ENCODE measurements at regions not wholly inside any gene's neighbourhood (a gene's known extent, or its start where the extent isn't known, plus 50 kb on each side); places are given as distances from the start of the nearest gene placed in this dataset.
"Not testable (repeated sequence)": the region's sequence is repeated elsewhere in the genome, so short reads cannot be mapped to it uniquely, and the experiment has no call there.

DNA sequence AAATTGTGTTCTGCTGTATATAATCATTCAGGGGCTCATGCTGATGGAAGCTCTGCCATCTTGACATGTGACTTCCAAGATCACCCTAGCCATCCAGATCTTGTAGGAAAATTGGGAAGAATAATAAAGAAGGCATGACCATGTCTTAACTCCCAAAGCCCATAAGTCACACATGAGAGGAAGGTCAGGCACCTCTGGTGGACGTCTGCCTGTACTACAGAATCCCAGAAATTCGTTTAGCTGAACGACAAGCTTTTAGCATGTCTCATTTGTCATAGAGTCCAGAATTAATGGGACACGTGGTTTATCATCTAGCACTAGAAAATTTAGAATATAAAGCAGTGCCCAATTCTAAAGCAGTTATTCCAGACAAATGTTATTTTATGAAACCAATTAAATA lies 212.7 kb downstream of the CENPC start:
- DNase-seq (ENCODE audit: low spot score) = peak; percentile 10

DNA sequence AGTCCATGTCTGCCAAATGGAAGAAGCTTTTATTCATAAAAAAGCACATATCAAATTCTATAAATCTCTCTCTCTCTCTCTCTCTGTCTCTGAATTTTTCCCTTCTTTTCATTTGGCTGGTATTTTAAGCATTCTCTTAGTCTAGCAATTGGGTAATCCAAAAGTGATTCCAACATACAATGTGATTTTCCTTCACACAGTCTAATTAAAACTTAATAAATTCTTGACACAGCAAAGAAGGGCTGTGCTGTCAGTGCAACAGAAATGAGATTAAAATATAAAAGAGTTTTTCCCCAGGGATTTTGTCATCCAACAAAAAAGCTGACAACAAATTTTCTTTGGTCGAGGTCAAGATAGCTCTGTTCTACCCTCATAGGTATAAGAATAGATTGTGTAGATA lies 216.9 kb downstream of the CENPC start:
- no peak for DNase-seq (ENCODE audit: low spot score)

DNA sequence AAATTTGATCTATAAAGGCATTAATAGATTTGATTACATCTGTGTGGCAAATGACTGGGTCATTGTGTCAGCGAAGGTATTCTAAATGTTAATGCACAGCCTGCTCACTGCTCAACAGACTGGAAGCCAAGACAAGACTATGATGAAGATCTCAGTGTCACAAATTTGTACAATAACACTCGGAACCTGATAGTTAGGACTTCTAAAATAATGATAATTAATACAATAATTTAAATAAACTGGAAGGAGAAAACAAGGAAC lies 217.4 kb downstream of the CENPC start:
- DNase-seq (ENCODE audit: low spot score) = no peak

DNA sequence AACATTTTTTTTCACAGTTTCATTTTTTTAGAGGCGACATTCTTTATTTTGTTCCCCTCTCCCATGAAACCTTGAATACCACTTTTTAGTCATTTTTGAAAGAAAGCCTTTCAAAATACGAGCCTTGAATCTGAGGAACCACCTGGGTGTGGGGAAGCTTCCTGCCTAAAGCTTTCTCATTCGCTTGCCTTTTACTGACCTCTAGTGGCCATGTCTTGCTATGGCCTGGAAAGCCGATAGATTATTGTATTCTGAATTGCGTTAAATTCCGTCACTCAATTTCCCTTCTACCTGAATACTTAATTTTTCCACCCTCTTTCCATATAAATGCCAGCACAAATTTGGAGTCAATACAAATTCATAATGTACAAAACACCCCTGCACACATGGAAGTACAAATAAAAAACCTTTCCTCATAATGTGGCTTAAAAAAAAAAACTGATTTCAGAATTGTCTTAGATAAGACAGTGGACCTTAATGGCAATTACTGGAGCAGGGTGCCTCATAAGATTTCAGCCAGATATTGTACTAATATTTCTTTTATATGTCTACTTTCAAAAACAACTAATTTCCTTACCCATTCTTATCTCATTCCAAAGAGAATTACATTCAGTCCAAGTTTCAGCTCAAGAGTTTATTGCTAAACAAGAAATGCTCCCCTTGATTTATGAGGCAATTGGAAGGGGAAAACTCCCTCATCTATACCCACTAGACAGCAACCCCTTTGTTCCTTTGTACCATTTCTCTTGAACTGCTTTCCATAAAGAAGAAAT lies 217.9 kb downstream of the CENPC start:
- DNase-seq (ENCODE audit: low spot score) = peak; percentile 38

DNA sequence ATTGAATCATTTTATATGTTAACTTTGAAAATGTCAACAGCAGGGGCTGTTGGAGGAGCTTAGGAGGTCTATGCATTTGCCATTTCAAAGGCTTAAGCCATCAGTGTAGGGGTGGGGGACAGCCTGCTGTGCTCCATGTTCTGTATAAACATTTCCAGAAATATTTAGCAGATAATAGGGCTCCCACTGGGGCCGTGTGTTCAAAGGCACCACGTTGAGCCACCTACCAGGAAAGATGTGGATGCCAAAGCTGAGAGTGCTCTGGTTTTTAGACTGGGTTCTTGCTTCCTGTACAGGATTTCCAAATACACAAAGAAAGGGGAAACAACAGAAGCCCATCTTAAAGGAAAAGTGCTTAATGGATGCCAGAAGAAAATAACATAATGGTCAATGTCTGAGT lies 219.5 kb downstream of the CENPC start:
- DNase-seq (ENCODE audit: low spot score) = no peak

DNA sequence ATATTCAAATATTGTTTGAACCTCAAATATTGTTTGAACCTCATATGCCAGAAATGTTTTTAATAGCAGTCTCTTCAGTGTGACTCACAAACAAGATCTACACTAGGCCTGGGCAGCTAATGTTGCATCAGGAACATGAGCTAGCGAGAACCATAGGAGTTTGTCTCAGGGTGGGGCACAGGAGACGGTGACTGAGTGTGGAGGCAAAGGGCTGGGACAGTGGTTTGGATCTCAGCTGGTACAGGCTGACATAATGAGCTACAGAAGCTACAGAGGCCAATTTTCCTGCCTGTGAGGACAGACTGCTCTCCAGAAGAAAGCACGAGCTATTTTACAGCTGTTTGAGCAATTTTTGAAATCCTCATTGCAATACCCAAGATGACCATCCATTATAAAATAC lies 224.7 kb downstream of the CENPC start:
- no peak for DNase-seq (ENCODE audit: low spot score)

DNA sequence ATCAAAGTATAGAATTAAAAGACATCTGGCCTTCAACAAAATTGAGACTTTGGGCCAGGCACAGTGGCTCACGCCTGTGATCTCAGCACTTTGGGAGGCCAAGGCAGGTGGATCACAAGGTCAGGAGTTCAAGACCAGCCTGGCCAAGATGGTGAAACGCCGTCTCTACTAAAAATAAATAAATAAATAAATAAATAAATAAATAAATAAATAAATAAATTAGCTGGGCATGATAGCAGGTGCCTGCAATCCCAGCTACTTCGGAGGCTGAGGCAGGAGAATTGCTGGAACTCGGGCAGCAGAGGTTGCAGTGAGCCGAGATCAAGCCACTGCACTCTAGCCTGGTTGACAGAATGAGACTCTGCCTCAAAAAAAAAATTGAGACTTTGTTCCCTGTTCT lies 225.7 kb downstream of the CENPC start:
- not testable (repeated sequence) for DNase-seq (ENCODE audit: low spot score)

DNA sequence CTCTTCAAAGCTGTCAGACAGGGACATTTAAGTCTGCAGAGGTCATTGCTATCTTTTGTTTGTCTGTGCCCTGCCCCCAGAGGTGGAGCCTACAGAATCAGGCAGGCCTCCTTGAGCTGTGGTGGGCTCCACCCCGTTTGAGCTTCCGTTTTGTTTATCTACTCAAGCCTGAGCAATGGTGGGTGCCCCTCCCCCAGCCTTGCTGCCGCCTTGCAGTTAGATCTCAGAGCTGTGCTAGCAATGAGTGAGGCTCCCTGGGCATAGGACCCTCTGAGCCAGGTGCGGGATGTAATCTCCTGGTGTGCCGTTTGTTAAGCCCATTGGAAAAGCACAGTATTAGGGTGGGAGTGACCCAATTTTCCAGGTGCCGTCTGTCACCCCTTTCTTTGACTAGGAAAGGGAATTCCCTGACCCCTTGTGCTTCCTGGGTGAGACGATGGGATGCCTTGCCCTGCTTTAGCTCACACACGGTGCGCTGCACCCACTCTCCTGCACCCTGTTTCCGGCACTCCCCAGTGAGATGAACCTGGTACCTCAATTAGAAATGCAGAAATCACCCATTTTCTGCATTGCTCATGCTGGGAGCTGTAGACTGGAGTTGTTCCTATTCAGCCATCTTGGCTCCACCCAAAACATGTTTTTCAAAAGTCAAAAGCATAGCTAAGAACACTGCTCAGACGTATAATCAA lies 244.7 kb downstream of the CENPC start:
- DNase-seq (ENCODE audit: low spot score) = not testable (repeated sequence)

DNA sequence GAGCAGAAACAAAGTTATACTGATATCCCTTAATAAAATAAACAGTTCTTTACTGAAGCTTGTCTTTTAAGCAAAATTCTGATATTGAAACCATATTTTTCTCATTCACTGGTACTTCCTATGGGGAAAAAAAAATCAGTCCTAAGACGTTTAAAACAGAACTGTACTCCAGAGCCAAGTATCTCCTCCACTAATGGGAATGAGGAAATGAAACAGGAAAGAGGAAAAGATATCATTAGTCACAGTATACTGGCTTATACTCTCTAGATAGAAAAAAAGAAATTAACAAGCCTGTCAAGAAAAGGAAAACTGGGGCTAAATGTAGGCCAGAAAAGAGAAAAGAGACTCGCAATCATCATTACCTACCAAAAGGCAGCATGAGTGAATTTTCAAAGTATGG lies 252.7 kb downstream of the CENPC start:
- no peak for DNase-seq (ENCODE audit: low spot score)

DNA sequence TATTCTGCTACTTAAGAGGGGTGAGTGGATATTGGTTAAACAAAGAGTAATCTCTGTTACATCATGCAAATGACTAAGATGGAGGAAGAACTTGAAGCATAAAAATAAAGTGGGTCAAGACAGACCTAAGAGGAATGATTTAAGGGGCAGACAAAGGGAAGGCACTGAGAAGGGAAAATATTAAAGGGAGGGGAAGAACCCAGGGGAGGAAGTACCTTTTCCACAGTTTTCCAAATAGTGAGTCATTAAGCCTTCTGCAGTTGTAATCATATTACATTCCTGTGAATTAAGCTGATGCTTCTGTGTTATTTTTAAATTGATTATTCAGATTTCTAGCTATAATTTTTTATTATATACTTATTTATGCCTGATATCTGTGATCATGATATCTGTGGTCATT lies 253.3 kb downstream of the CENPC start:
- DNase-seq (ENCODE audit: low spot score) = no peak

DNA sequence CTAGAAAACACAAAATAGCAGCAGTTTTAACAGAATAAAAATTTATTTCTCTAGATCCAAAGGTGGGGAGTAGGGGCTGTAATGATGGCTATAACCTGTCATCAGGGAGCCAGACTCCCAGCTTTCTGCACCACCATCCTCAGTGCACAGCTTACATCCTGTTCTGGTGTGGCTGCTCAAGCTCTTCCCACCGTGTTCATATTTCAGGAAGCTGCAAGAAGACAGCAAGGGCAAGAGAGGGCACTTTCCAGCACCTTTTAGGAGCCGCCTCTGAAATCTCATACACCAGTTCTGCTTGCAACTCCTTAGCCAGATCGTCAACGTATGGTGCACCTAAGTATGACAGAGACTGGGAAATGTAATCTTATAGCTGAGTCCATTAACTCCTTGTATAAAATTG lies 253.7 kb downstream of the CENPC start:
- DNase-seq (ENCODE audit: low spot score) = no peak

DNA sequence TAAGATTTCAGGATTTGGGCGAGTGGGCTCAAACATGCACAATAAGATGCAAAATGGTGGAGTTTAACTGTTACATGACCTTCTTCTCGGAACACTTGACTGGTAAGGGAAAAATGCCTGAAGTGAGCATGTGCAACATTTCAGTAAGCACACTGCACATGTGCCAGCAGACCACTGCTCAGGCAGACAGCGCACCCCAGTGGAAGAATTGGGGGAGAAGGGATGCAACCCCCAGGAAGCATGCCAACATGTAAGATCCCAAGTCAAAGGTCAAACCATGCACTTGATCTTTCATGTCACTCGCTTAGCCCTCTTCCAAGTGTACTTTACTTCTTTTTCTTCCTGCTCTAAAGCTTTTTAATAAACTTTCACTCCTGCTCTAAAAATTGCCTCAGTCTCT lies 256.3 kb downstream of the CENPC start:
- DNase-seq (ENCODE audit: low spot score) = no peak

DNA sequence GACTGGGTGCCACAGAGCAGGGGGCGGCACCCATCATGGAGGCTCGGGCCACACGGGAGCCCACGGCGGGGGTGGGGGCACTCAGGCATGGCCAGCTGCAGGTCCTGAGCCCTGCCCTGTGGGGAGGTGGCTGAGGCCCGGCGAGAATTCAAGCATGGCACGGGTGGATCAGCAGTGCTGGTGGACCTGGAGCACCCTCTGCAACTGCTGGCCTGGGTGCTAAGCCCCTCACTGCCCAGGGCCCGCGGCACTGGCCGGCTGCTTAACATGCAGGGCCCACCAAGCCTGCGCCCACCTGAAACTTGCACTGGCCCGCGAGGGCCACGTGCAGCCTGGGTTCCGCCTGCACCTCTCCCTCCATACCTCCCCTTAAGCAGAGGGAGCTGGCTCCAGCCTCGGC lies 258.6 kb downstream of the CENPC start:
- DNase-seq (ENCODE audit: low spot score) = no peak

DNA sequence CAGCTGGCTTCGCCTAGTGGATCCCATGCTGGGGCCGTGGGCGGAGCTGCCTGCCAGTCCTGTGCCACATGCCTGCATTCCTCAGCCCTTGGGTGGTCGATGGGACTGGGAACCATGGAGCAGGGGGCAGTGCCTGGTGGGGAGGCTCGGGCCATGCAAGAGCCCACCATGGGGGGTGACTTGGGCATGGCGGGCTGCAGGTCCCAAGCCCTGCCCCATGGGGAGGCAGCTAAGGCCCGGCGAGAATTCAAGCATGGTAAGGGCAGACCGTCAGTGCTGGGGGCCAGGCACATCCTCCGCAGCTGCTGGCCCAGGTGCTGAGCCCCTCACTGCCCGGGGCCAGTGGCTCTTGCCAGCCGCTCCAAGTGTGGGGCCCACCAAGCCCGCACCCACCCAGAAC lies 262.6 kb downstream of the CENPC start:
- no peak for DNase-seq (ENCODE audit: low spot score)

DNA sequence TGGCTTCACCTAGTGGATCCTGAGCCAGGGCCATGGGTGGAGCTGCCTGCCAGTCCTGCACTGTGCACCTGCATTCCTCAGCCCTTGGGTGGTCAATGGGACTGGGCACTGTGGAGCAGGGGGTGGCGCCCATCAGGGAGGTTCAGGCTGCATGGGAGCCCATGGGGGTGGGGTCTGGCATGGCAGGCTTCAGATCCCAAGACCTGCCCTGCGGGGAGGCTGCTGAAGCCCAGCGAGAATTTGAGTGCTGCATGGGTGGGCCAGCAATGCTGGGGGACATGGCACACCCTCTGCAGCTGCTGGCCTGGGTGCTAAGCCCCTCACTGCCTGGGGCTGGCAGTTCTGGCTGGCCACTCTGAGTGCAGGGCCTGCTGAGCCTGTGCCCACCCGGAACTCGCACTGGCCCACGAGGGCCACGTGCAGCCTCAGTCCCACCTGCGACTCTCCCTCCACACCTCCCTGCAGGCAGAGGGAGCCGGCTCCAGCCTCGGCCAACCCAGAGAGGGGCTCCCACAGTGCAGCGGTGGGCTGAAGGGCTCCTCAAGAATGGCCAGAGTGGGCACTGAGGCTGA lies 270.0 kb downstream of the CENPC start:
- DNase-seq (ENCODE audit: low spot score) = no peak

DNA sequence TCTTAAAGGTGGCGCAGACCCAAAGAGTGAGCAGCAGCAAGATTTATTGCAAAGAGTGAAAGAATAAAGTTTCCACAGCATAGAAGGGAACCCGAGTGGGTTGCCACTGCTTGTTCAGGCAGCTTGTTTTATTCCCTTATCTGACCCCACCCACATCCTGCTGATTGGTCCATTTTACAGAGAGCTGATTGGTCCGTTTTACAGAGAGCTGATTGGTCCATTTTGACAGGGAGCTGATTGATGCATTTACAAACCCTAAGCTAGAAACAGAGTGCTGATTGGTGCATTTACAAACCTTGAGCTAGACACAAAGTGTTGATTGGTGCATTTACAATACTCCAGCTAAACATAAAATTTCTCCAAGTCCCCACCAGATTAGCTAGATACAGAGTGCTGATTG lies 270.6 kb downstream of the CENPC start:
- not testable (repeated sequence) for DNase-seq (ENCODE audit: low spot score)

DNA sequence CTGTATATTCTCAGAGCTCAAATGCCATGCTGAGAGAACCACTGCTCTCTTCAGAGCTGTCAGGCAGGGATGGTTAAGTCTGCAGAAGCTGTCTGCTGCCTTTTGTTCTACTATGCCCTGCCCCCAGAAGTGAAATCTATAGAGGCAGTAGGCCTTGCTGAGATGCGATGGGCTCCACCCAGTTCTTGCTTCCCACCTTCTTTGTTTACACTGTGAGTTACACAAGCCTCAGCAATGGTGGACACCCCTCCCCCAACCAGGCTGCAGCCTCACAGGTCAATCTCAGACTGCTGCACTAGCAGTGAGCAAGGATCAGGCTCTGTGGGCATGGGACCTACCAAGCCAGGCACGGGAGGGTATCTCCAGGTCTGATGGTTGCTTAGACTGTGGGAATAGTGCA lies 271.6 kb downstream of the CENPC start:
- DNase-seq (ENCODE audit: low spot score) = no peak

DNA sequence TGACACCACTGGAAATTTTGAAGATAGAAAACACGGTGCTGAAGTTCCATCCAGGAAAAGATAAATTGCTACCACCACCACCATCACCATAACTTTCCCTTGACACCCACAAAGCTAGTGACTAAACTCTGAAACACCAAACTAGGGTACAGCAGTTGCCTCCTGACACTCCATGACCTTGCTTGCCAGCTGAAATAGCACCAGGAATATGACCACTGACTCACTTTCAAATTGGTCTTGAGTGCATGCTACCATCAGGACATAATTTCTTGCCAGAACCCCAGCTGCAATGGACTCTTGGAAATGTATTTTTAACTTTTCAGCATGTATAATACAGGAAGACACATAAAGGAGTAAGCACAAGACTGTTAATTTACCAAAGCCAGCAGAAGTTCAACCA lies 283.3 kb downstream of the CENPC start:
- no peak for DNase-seq (ENCODE audit: low spot score)

DNA sequence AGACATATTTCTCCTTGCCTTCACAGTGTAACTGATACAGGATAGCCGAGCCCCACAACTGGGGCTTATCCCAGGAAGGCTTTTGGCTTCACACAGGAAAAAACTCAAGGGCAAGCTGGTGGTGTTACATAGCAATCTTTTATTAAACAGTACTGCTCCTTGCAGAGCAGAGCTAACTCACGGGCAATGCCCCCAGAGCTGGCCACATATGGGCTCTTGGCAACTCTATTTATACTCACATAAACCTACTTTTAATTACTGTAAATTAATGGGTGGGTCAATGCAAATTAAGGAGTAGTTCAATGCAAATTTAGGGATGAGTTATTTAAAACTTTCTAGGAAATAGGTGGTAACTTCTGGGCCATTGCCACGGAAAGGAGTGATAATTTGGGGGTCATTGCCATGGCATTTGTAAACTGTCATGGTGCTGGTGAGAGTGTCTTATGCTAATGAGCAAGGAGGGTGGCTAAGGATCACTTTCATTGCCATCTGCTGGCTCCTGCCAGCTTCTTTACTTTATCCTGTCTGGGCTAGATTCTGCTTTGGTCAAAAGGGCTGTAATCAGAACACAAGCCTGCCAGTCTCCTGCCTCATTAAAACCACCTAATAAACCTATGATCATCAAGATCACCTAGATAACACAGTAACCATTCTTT lies 288.8 kb downstream of the CENPC start:
- DNase-seq (ENCODE audit: low spot score) = no peak

DNA sequence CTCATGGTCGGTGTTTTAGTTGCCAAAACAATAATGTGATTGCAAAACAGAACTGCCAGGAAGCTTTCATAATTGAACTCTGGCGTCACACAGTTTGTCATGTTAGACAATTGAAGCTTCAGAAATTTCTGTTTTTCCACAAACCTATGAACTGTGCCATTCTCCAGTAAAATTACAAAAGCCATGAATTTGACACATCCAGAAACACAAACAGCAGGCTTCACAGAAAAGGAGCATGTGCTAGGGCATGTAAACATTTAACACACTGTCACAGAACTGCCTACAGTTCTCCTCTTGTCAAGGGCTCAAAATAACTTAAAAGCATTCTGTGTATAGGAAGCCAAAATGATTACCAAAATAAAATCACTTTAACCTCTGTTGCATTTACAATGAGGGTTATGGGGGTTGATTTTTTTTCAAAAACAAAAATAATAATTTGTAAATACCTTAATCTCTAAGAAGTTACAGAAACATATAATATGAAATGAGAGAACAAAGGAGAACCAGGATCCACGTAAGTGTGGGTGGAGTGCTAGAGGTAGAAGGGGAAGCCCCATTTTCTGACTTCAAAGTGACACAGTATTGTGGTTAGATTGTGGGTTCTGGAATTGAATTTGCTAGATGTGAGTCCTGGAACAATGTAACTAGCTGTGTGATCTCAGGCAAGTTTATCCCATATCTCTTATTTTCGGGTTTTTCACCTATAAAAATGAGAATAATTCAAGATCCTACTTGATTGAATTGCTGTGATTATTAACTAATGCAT lies 295.0 kb downstream of the CENPC start:
- DNase-seq (ENCODE audit: low spot score) = no peak

DNA sequence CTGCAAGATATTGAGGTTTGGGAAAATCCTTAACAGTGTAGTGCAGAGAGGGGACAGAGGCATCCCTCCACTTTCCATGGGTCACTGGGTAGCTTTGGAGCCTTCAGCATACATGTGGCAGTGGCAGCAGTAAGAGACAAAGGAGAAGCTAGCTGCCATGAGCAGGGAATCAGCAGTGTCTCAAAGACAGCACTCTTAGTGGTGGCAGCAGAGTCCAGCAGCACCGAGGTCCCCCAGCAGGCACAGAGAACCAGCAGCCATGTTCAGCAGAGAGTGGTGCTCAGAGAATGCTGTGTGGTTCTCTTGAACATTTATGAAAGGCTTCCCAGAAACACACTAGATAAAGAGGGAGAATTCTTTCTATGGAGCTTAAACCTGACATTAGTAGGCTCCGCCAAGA lies 308.5 kb downstream of the CENPC start:
- DNase-seq (ENCODE audit: low spot score) = no peak

DNA sequence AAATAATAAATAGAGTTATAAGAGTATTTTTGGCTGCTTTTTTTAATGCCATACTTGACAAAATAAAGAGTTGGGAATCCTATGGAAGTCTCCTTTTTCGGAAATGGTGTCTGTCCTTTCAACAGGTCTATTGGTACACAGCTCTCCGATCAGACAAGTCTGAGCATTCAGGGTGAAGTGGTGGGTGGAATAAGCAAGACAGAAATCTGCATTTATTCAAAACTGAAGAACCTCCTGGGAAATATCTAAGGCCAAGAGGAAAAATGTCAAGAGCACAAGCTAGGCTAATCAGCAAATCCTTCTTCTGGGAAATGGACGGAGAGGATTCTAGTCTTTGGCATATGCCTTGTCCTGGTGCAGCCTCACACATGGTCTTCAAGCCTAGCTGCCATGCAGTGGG lies 309.0 kb downstream of the CENPC start:
- no peak for DNase-seq (ENCODE audit: low spot score)

DNA sequence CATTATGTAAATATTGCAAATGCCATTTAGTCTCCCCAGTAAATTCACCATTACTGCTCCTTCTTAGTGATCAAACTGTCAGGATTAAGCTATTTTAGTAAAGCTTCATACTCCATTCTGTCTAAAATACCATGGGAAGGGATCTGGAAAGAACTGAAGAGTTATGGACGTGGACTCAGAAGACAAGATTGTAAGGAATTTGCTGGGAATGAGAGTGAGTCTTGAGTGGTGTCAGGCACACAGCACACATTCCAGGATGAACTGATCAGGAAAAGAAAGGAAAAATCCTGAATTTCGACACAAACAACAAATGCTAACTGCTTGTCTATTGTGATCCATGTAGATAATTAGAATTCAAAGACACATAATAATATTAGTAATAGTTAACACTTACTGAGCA lies 311.0 kb downstream of the CENPC start:
- no peak for DNase-seq (ENCODE audit: low spot score)

Data from HuH-7.5 (cell line).